Omental fat pad (tissue), 3 donors: ENCODE measurements at regions not wholly inside any gene's neighbourhood (a gene's known extent, or its start where the extent isn't known, plus 50 kb on each side); places are given as distances from the start of the nearest gene placed in this dataset.

Source experiments
- ATAC-seq: fragments of 150-250 bp; one replicate; pipeline ENCODE4 v1.9.1; 2016; ENCODE audit warnings: mild to moderate bottlenecking, moderate library complexity; ENCODE audit not compliant: low FRiP score
- DNase-seq: peaks from one replicate; pipeline ENCODE4 v3.0.0-alpha.2; 2019; ENCODE audit warnings: low spot score
- TF ChIP-seq, protein P1 (sequence below), 3 donors: fragments of 450-650 bp; IDR thresholded peaks; one replicate each; pipeline ENCODE4 v1.5.1; 2016 to 2017; ENCODE audit warnings: antibody characterized with exemption in 3 of 3, mild to moderate bottlenecking in 3 of 3, moderate library complexity in 2 of 3

DNA sequence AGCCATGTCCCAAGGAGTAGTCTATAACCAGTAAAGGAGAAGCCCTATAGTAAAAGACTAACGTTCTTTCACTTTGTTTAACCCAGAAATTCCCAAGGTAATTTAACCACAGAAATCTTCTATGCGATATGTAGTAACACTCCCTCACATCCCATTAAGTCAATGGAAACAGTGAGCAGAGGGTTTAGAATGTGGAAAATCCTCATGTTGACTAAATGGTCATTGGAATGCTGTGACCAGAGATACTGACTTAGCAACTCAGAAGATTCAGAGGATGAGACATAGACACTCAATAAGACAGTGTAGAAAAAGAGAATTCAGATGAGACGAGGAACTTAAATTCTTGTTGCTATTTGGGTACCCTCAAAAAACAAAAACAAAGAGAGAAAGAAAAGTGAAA, 562.2 kb upstream of the NOX3 start:
- ATAC-seq (no peak), DNase-seq (no peak)
- TF ChIP-seq, protein P1, sequence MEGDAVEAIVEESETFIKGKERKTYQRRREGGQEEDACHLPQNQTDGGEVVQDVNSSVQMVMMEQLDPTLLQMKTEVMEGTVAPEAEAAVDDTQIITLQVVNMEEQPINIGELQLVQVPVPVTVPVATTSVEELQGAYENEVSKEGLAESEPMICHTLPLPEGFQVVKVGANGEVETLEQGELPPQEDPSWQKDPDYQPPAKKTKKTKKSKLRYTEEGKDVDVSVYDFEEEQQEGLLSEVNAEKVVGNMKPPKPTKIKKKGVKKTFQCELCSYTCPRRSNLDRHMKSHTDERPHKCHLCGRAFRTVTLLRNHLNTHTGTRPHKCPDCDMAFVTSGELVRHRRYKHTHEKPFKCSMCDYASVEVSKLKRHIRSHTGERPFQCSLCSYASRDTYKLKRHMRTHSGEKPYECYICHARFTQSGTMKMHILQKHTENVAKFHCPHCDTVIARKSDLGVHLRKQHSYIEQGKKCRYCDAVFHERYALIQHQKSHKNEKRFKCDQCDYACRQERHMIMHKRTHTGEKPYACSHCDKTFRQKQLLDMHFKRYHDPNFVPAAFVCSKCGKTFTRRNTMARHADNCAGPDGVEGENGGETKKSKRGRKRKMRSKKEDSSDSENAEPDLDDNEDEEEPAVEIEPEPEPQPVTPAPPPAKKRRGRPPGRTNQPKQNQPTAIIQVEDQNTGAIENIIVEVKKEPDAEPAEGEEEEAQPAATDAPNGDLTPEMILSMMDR (IDR thresholded peaks at IDR 0.05), result no peak

DNA sequence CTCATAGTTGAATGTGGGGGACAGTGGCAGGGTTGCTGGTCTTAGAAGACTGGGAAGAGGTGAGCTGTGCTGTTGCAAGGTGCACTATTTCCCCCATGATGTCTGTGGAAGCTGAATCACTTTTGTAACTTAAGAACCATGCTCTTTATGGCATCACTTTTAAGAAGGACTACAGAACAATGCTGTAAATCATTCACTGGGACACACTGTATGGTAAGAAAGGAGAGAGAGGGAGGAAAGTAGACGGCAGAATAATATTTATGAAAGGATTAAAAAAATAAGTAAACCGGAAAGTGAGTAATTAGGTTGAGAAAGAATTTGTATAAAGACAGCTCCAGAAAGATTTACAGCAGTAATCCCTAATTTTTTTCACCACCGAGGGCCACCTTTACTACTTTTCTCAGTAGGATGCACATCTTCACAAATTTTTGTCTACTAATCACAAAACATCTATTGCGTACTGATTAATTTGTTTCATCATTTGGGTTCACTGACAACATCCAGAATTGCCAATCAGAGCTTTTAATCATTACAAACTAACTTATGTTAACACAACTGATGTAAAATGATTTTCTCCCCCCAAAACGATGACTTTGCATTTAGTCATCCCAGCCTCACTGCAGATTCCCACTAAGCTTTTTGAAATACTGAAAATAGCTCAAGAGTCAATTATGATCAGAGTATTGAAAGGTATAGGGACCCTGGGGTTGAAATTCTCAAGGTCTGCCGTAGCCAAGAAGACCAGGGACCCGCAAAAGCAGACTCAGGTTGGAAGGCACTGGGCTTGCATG, 560.7 kb upstream of the NOX3 start:
- ATAC-seq (no peak), DNase-seq (no peak)
- TF ChIP-seq, protein P1 (IDR thresholded peaks at IDR 0.05), result no peak

DNA sequence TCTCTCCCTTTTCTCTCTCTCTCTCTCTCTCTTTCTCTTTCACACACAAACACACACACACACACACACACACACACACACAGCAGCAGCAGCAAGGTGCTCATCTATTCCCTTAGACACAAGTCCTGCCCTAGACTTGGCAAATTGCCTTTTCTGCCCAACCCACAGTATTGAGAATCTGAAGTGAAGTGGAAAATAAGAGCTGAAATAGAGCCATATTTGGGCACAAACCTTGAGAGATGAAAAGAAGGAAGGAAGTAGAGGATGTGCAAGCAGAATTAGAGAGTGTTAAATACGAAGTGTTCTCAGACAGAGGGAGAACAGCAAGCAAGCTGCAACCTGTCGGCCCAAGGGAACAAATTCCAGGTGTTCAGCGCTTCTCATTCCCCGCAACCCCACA, 557.5 kb upstream of the NOX3 start:
- TF ChIP-seq, protein P1 (IDR thresholded peaks at IDR 0.05), result no peak
- DNase-seq (no peak), ATAC-seq (no peak)

- TF ChIP-seq, protein P1 (IDR thresholded peaks at IDR 0.05), result no peak
- ATAC-seq (no peak), DNase-seq (no peak)
Measured at GRCh38 chr6:156009656-156010055, 554.0 kb upstream of the NOX3 start.

GRCh38 chr6:156004796-156005195, 549.2 kb upstream of the NOX3 start:
- ATAC-seq (no peak), DNase-seq (no peak)
- TF ChIP-seq, protein P1 (IDR thresholded peaks at IDR 0.05), result no peak

DNA sequence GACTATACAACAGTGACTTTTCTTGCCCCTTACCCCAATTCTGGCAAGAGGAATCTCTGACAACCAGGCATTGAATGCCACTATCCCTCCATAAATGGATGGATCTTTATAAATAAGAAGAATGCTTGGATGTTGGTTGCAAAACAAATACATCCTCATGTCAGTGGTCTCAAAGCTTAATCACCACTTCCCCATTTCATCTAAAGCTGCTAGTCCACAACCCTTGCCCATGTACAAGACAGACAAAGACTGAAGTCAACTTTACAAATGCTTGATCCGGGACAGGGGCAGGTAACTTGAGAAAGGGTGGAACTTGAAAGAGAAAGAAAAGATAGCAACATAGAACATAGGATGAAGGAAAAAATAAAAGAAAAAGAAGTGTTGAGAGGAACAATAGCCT, 540.5 kb upstream of the NOX3 start:
- DNase-seq, result no peak
- ATAC-seq, result no peak

More for the DNA sequence above, 540.5 kb upstream of the NOX3 start:
- TF ChIP-seq, protein P1 (IDR thresholded peaks at IDR 0.05), result no peak
